MCF 10A (cell line): ENCODE measurements at regions not wholly inside any gene's neighbourhood (a gene's known extent, or its start where the extent isn't known, plus 50 kb on each side); places are given as distances from the start of the nearest gene placed in this dataset.

ENCODE experiments used
- BruUV-seq: library from RNA; stranded (reverse); fragments of 400-500 nt; replicated peaks from 2 replicates; lab custom pipeline; 2021; lab: Mats Ljungman, UMichigan
- CTCF ChIA-PET: fragments of 300-600 bp; sonication (Branson Sonifier 250); formaldehyde crosslinking; extraction: SDS; loops from one replicate; lab custom pipeline; 2021; ENCODE audit warnings: antibody characterized with exemption, inconsistent platforms; lab: Yijun Ruan, JAX
- POLR2A ChIA-PET: fragments of 300-600, 350-650 bp; sonication (Branson Sonifier 250); formaldehyde crosslinking; extraction: SDS; loops from one replicate; lab custom pipeline; 2020; ENCODE audit warnings: antibody characterized with exemption, inconsistent platforms; lab: Yijun Ruan, JAX
- DNase-seq: peaks from one replicate; pipeline ENCODE4 v3.0.0-alpha.2; 2018; ENCODE audit not compliant: unreplicated experiment
- H3K27ac Mint-ChIP-seq: one replicate; pipeline ENCODE4 v1.8.0; 2022; ENCODE audit warnings: mild to moderate bottlenecking, low read depth, mixed read lengths; ENCODE audit not compliant: unreplicated experiment
- H3K27me3 Mint-ChIP-seq: one replicate; pipeline ENCODE4 v1.8.0; 2022; ENCODE audit warnings: mixed read lengths; ENCODE audit not compliant: insufficient read depth, unreplicated experiment
- H3K36me3 Mint-ChIP-seq: one replicate; pipeline ENCODE4 v1.8.0; 2022; ENCODE audit warnings: mild to moderate bottlenecking, moderate library complexity, mixed read lengths; ENCODE audit not compliant: insufficient read depth, unreplicated experiment
- H3K4me1 Mint-ChIP-seq: one replicate; pipeline ENCODE4 v1.8.0; 2022; ENCODE audit warnings: mixed read lengths; ENCODE audit not compliant: insufficient read depth, unreplicated experiment
- H3K4me3 Mint-ChIP-seq: one replicate; pipeline ENCODE4 v1.8.0; 2022; ENCODE audit warnings: mild to moderate bottlenecking, moderate library complexity, mixed read lengths; ENCODE audit not compliant: unreplicated experiment
- H3K9me3 Mint-ChIP-seq: one replicate; pipeline ENCODE4 v1.8.0; 2022; ENCODE audit warnings: mixed read lengths; ENCODE audit not compliant: unreplicated experiment
- CTCF ChIP-seq: fragments of 200-600 bp; IDR thresholded peaks from one replicate; pipeline ENCODE4 v1.8.0; 2022; ENCODE audit warnings: antibody characterized with exemption, mild to moderate bottlenecking; ENCODE audit not compliant: unreplicated experiment
- intact Hi-C: fragments of 100-400 bp; cut with micrococcal nuclease; formaldehyde crosslinking; loops from 2 replicates; pipeline ENCODE4 v1.14.1; 2022

GRCh38 chr14:105865266-105865903 lies 339.0 kb downstream of the TMEM121 start:
- Mint-ChIP-seq H3K4me3 (no peak overlapping the region), H3K27ac (no peak overlapping the region), H3K36me3 (peaks cover 4% of the 10 kb centered on the region), H3K4me1 (no peaks in the 10 kb centered on the region), H3K9me3 (no peaks in the 10 kb centered on the region), H3K27me3 (no peaks in the 10 kb centered on the region)
- intact Hi-C loops, result no loop called here
- POLR2A ChIA-PET, result no interaction called here
- CTCF ChIA-PET, result no interaction called here
- TF ChIP-seq CTCF, result no peak
- BruUV-seq, result no TSS peak
- DNase-seq, result no peak

- H3K36me3 Mint-ChIP-seq, result no peaks in the 10 kb centered on the region
- H3K4me3 Mint-ChIP-seq, result no peak overlapping the region
- no TSS peak for BruUV-seq
- POLR2A ChIA-PET, result no interaction called here
- no peak for DNase-seq
- H3K27ac Mint-ChIP-seq, result no peak overlapping the region
- no peaks in the 10 kb centered on the region for H3K27me3 Mint-ChIP-seq
- intact Hi-C loops, result no loop called here
- TF ChIP-seq CTCF, result no peak
- H3K9me3 Mint-ChIP-seq, result no peaks in the 10 kb centered on the region
- H3K4me1 Mint-ChIP-seq, result no peaks in the 10 kb centered on the region
- CTCF ChIA-PET, result no interaction called here
Measured at GRCh38 chr14:105865904-105866840, 339.8 kb downstream of the TMEM121 start.

GRCh38 chr14:105866841-105867321 lies 340.5 kb downstream of the TMEM121 start:
- H3K4me3 Mint-ChIP-seq, result no peak overlapping the region
- intact Hi-C loops, result no loop called here
- H3K27ac Mint-ChIP-seq, result no peak overlapping the region
- BruUV-seq, result no TSS peak
- POLR2A ChIA-PET, result no interaction called here
- DNase-seq, result no peak
- H3K36me3 Mint-ChIP-seq, result no peaks in the 10 kb centered on the region
- TF ChIP-seq CTCF, result no peak
- no peaks in the 10 kb centered on the region for H3K27me3 Mint-ChIP-seq
- CTCF ChIA-PET, result no interaction called here
- no peaks in the 10 kb centered on the region for H3K4me1 Mint-ChIP-seq
- no peaks in the 10 kb centered on the region for H3K9me3 Mint-ChIP-seq

GRCh38 chr14:105867961-105868599 lies 341.7 kb downstream of the TMEM121 start:
- Mint-ChIP-seq H3K27me3 (no peaks in the 10 kb centered on the region), H3K36me3 (no peaks in the 10 kb centered on the region), H3K9me3 (peaks cover 7% of the 10 kb centered on the region), H3K27ac (no peak overlapping the region), H3K4me3 (no peak overlapping the region), H3K4me1 (no peaks in the 10 kb centered on the region)
- intact Hi-C loops, result no loop called here
- CTCF ChIA-PET, result no interaction called here
- POLR2A ChIA-PET, result no interaction called here
- no peak for DNase-seq
- TF ChIP-seq CTCF, result no peak
- no TSS peak for BruUV-seq
